HG03565 (cell line): ENCODE measurements at regions not wholly inside any gene's neighbourhood (a gene's known extent, or its start where the extent isn't known, plus 50 kb on each side); places are given as distances from the start of the nearest gene placed in this dataset.
"Not testable (repeated sequence)": the region's sequence is repeated elsewhere in the genome, so short reads cannot be mapped to it uniquely, and the experiment has no call there.

Source experiments
- ATAC-seq: cut with Tn5 transposase; IDR thresholded peaks from one replicate; pipeline ENCODE4 v1.9.1; 2021; ENCODE audit warnings: mild to moderate bottlenecking, moderate library complexity; ENCODE audit not compliant: unreplicated experiment

DNA sequence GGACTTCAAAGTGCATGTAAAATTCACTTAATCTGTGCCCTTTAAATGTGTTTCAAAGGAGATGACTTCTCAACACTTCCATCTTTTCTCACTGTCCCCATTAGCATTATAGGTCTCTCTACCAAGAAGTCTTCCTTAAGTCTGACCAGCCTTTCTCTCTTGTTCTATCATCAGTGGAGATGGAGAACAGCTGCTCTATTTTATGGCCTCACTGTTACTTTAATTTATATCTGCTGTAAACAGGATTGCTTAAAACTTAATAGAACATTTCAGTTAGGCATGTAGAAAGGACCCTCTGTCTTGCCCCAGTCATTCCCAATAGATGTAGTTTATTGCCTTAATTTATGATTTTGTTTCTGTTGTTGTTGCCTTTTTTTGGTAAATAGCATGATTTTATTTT lies 86.0 kb upstream of the CDC42EP3 start:
- not testable (repeated sequence) for ATAC-seq

DNA sequence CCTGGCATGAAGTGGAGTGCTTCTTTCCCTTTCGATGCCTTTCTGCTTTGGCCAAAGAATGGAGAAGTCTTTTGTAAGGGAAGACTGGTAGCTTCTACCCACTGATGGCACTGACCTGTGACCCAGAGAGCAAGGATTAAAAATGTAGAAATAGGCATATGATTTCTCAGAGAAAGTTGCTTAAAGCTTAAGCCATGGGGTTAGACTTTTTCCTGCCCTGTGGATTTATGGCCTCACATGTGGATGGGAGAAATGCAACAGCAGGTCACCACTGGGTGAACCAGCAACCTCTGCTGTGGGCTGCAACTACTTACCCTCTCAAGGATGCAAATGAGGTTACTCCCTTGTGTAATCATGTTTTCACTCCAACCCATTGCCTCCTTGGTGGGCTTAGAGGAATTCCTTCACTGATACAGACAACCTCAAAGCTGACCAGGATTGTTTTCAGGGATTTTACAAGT lies 86.7 kb upstream of the CDC42EP3 start:
- not testable (repeated sequence) for ATAC-seq

DNA sequence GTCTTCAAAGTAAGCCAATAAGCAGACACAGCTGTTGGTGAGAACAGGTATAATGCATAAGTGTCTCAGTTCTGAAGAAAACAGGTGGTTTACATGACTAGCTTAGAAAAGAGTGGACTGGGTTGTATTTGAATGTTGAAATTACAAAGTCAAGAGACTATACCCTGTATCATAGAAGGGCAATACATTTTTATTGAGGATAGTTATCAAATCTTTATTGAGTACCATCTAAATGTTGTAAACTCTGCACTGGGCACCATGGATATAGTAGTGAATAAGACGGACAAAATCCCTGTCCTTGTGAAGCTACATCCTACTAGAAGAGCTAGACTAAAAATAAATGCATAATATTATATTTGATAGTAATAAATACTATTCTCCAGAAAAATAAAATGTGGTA lies 88.5 kb upstream of the CDC42EP3 start:
- not testable (repeated sequence) for ATAC-seq

DNA sequence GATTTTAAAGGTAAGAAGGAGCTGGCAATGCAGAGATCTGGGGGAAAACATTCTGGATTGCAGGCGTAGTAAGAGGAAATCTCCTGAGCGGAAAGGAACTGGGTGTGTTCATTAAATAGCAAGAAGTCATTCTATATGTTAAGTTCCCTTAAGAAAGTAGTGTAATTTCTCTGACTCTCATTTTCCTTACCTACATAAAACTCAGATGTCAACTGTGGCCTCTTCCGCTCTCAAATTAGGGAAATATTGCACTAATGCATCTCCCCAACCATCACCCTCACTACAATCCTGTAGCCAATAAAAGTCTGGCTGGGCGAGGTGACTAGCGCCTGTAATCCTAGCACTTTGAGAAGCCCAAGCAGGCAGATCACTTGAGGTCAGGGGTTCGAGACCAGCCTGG lies 89.0 kb upstream of the CDC42EP3 start:
- ATAC-seq = no peak

DNA sequence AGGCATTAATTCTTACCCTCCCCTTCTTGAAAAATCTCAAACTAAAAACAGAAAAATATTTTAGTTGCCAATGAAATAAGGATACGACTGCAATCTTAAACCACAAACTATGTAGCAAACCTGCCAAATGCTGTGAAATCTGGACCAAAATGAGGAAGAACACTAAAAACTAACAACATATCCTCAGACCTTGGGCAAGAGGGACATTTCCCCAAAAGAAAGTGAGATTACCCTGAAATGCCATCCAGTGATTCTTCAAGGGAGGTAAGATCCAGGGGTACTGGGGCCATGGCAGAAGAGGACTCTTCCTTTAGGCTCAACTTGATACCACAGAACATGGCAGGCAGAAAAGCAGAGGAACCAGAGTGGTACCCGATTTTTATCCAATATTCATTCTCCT lies 90.8 kb upstream of the CDC42EP3 start:
- ATAC-seq = not testable (repeated sequence)

DNA sequence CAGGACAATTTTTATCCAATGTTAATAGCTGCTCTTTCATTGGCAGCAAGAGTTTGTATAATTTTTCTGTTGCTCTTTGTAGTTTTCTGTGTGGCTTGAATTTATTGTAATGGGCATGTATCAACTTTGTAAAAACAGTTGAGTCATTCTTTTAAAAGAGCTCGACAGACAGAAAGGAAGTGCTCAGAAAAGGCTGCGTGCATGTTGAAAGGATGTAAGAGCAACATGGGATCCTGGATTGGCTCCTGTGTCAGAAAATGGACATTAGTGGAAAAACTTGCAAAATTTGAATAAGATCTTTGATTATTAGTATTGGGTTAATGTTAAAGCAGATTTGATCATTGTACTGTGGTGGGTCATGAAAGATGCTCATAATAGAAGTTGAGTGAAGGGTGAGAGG lies 93.3 kb upstream of the CDC42EP3 start:
- ATAC-seq = no peak

DNA sequence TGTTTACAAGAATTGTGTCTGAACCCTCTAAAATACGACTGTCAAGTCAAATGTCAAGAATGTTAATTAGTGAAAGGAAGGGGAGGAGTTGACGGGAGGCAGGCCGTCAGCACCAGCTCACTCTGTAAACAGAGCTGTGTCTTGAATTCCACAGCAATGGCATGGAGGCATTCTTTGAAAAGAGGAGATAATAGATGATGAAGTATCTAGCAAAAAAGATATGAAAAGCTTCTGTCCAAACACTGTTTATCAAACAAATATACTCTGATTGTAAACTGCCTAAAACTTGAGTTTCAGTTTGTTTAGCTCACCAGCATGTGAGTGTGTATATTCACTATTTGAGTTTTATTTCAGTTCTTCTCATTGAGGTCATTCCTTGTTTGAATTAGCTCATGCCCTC lies 94.7 kb upstream of the CDC42EP3 start:
- ATAC-seq = no peak

DNA sequence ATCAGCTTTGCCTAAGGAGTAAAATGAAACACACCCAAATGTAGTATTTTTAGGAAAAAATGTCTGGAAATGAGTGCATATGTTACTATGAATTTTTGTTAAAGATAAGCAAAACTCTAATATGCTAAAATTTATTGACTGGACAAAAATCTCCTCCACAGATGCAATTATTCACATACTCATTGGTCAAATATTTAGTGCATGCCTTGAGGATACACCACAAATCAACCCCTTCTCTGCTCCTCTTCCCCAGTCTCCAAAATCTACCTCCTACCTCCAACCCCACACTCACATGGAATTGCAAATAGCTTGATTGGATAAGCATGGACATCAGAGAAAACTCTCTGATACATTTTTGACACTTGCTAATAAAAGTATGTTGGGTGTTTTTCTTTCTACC lies 95.6 kb upstream of the CDC42EP3 start:
- no peak for ATAC-seq

DNA sequence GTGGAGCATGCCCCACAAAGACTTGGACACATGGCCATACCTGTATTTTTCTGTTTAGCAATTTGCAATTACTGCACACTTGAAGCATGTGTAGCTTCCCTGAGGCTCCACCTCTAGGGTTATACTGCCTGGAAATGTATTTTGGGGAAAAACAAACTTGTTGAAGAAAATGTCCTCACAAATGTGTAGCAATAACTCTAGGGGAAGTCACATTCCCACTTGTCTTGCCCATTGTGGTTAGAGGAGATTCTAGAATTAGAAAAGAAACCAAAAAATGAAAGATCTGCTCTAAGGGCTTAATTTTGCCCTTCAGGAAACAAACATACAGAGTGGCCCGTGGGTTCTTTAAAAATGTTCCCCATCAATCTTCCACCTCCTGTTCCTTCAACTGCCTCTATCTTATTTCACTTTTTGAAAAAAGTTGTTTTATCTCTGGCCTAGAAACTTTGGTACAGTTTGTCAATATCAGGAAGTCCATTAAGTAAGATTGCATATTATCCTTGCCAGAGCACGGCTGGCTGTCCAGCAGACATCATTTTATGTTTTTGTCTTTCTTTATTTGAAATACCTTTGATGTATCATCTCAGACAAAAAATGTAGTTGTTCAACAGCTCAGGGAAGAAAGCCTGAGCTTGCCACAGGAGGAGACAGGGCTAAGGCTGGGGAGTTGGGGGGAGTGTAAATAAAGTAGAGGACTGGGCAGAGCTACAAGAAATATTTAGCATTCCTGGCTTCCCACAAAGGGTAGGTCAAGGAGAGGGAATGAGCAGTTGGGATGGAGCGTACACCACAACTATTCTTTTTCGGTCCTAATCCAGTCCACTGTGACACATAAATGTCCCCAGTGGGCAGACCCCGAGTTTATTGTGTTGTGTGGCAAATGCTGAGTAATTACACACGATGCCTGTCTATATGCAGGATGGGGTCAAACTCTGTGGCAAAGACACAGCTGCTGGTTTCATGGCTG lies 96.8 kb upstream of the CDC42EP3 start:
- no peak for ATAC-seq

DNA sequence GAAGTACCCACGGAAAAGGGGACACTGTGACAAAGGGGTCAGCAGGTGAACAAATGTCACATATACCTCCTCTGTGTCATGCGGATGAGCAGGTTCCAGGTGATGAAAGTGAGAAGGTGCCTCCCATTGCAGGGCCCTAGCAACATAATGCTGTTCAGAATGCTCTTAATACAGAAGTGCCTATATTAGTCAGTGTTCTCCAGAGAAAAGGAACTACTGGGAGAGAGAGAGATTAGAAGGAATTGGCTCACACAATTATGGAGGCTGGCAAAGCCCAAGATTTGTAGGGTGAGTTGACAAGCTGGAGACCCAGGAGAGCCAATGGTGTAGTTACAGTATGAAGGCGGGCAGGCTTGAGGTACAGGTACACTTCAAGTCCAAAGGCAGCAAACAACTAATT lies 98.1 kb upstream of the CDC42EP3 start:
- no peak for ATAC-seq

DNA sequence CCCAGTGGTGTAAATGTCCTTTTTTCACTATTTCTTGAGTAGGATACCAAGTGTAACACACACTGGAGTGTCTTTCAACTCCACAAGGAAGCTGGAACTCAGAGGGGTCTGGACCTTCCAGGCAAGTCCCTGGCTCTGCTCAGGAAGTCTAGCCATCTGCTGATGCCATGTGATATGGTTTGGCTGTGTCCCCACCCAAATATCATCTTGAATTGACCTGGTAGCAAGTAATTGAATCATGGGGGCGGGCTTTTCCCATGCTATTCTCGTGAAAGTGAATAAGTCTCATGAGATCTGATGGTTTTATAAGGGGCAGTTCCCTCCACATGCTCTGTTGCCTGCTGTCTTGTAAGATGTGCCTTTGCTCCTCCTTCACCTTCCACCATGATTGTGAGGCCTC lies 99.4 kb upstream of the CDC42EP3 start:
- ATAC-seq = no peak

DNA sequence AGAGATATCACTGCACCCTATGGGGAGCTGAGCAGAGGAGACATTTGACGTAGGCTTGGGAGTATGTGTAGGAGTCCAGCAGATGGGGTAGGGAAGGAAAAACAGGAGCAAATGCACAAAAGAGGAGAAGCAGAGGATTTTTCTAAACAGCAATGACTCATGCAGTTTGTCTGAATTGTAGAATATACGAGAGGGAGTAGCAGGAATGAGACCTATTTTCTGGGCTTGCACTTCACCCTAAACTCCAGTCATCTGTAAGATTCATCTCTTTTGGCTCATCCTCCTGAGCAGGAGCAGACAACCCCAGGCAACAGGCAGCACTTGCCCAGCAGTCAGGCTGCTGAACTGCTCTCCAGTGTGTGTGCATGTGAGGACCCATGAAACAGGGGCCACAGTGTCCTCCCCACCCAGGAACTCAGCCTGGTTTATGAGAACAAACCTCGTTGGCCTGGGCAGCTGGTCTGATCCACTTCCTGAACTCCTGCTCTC lies 100.2 kb upstream of the CDC42EP3 start:
- no peak for ATAC-seq

DNA sequence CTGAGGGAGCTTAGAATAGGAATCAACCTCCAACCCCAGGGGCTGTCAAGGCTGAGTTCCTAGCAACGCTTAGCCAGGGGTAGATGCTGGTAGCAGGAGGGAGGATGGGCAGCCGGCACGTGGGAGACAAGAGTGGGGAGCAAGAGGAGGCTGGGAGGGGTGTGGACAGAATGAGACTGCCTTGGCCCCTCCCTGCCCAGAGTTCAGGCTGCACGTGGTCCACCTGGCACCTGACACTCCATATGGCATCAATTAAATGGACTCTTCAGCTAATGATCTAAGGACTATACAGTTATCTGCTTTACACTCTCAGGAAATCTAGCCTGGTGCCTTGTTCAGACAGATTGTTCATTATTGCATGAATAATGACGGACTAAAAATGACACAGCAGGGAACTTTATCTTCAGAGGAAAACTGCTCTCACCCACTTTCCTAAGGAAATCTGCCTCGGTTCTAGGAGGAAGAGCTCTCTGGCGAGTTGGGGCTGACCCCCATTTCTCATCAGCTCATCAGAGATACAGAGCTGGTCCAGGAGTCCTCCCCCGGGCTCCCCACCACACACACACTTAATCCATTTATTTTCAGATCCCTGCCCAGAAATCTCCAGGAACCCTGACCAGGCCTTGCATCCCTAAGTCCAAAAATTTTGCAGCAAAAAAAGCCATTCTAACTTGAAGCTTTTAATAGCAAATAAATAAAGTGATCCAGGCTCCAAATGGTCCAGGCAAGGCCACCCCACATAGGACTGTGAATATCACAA lies 102.1 kb upstream of the CDC42EP3 start:
- ATAC-seq = no peak

DNA sequence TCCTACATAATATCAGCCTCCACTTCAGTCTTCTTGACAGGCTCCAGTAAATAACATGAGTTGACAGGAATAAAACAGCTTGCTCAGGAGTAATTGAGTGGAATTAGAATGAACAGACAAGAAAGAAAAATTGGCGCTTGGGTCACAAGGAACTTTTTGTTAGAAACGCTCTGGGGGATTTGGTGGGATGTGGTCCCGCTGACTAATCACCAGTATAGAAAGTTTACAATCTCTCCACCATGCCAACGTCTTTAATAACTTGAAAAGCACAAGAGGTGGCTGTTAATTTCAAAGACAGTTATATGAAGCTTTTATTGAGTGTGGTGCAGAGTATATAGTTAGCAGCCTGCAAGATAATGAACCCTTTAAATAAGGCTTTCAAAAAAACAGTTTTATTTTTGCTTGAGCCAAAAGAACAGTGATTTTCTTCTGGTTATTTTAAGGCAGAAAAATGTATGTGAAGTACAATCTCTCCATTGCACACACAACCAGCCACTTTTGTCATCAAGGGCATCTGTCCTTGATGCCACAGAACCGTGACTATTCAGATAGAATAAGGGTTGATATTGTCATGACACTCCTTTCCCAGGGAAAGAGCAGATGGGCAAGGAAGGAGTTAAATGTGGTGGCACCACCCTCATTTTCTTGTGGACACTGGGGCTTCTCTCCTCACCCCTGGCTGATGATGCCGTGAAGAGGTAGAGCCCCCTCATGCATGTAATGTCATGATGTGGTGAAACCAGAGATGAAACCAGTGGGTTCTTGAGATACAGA lies 102.9 kb upstream of the CDC42EP3 start:
- ATAC-seq = not testable (repeated sequence)

DNA sequence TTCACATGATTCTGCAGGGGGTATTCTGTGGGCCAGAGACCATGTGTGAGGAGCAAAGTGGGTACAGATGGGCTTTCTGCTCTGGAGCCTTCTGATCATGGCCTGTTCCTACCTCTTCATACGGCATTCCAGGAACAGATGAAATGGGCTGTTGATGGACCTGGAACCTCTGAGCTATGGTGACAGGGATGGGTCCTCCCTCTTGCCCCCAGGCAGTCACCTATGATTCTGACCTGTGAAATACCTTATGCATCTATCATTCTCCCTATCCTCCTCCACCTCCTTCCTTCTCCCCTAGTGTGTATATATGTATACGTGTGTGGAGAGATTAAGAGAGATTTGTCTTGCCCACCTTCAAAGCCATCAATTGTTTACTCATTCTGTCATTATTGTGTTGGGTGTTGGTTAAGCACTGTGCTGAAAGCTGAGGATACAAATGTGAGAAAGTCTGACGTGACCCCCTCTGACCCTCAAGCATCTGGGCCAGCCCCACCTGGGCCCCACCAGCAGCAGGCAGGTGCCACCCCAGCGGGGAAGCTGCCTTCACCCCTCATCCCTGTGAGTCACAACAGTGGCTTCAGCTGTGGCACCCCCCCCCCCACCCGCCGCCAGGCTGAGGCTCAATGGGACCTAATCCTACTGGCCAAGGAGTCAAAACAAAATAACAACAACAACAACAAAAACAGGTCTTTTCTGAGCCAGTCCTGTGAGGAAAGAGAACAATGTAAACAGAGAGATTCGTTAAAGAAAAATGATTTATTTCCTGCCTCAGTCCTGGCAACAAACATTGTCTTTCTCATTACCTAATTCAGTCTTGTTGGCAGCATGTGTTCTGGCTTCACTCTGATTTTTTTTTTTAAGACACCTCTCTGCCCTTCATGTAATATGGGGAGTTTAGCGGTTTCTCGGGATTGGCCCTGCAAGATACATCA lies 103.8 kb upstream of the CDC42EP3 start:
- ATAC-seq = no peak

DNA sequence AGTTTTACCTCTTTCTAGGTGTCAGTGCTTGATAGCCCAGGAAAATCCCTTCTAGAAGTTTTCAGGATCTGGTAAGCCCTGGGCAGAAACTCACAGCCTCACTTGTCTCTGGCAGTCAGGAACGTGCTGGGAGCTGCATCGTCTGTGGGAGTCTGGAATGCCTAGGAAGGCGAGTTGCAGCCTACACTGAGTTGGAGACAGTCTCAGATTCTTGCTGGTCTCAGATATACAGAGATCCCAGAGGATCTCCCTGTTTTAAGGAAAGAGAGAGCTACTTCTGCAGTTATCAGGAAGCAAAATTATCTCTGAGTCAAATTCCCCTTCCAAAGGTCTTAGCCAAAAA lies 104.4 kb upstream of the CDC42EP3 start:
- no peak for ATAC-seq

DNA sequence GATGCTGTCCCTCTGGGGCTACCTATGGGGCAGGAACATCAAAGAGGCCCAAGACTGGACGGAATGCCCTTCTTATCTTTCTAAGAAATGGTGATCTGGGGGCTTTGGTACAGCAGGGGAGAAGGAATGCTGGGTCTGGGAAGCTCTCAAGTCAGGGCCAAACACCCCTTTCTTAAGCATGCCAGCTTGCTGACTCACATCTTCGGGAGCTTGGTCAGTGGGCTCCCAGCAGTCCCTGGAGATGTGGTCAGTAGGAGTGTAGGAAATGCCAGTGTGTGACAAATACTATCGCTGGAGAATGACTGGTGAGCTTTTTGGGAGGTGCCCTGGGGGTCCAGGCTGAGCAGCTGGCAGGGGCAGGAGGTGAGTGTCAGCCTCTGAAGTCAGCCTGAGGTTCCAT lies 105.0 kb upstream of the CDC42EP3 start:
- no peak for ATAC-seq

DNA sequence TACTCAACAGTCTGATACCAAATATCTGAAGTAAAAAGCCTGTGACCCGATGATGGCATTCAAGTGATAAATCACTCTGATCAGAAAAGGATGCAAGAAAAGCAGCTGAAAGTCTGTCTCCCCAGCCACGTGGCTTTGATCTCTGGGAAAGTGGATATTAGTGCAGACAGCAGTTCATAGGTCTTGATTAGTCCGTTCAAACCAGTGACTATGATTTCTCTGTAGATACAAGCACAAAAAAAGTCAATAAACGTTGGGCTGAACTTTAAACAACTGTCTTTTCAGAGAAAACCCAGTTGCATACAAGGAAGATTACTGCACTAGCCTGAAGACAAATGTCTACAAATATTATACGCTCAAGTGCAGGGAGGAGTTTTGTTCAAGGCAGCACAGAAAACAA lies 107.7 kb upstream of the CDC42EP3 start:
- no peak for ATAC-seq

DNA sequence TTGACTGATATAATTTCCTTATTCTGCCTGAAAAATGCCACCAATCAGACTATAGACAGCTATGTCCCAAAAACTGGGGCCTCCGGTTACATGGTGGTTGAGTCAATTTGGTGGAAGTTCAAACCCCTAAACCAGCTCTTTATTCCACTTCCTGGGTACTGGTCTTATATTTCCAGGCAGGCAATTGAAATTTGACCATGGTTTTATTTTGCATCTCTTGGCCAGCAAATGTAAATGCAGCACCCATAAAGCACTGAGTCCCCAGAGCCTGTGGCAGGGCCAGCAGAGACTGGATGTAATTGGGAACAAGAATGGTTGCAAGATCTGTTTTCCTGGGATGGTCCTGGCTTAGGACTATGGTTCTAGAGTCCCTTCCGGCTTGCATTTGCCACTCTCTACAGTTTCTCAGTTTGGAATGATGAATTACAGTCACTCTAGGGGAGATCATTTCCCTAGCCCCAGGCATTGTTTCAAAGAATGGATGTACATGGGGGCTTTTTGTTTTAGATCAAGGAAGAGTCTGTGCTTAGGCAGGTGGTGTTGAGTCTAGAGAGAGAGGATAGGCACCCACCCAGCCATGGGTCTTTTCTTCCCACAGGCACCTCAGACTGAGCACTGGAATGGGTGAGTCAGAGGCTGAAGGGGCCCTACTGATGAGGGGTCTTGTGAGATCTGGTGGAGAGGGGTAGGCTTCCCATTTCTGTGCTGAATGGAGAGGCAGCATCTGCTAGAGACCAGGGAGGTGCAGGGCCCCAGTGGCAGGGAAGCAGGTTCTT lies 108.4 kb upstream of the CDC42EP3 start:
- no peak for ATAC-seq

DNA sequence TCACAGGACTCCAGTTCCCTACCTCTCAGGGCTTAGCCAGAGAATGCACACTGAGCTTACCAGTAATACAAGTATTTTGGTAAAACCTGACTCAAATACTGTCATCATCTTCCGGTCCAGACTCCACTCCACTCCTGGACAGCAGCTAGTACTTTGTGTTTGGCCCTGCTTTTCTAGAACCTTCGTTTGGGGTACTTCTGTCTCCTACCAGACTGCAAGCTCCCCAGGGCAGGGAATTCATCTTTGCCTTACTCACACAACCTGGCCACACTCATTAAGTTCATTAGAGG lies 108.9 kb upstream of the CDC42EP3 start:
- no peak for ATAC-seq
